SK-N-MC (cell line): ENCODE measurements at regions not wholly inside any gene's neighbourhood (a gene's known extent, or its start where the extent isn't known, plus 50 kb on each side); places are given as distances from the start of the nearest gene placed in this dataset.

Source experiments
- DNase-seq: peaks from one replicate; pipeline ENCODE4 v3.0.0-alpha.2; 2011; ENCODE audit warnings: low read depth, low spot score
- H3K27ac ChIP-seq: fragments of 200-600 bp; sonication (generic); 2 replicates; pipeline ENCODE4 v1.5.1; 2016; ENCODE audit warnings: mixed run types
- H3K36me3 ChIP-seq: fragments of 200-600 bp; sonication (generic); 2 replicates; pipeline ENCODE4 v1.6.1; 2017; ENCODE audit warnings: antibody characterized with exemption, low read length, mixed read lengths; ENCODE audit not compliant: insufficient read depth
- H3K4me3 ChIP-seq: fragments of 200-600 bp; sonication (generic); 2 replicates; pipeline ENCODE4 v1.5.1; 2016
- H3K9ac ChIP-seq: fragments of 200-600 bp; sonication (generic); 2 replicates; pipeline ENCODE4 v1.8.0; 2017; ENCODE audit warnings: mixed run types, mixed read lengths; ENCODE audit not compliant: insufficient read length
- H3K9me3 ChIP-seq: fragments of 200-600 bp; sonication (generic); 2 replicates; pipeline ENCODE4 v1.6.1; 2017; ENCODE audit warnings: low read depth, mild to moderate bottlenecking, antibody characterized with exemption, low read length, moderate library complexity, mixed read lengths
- EZH2 ChIP-seq: fragments of 200-600 bp; sonication (generic); IDR thresholded peaks from one replicate; pipeline ENCODE4 v1.6.1; 2017; ENCODE audit warnings: antibody characterized with exemption
- FOXP2 ChIP-seq: optimal IDR thresholded peaks from 2 replicates; pipeline ENCODE3; 2011; ENCODE audit warnings: mild to moderate bottlenecking, moderate library complexity; ENCODE audit not compliant: insufficient read depth; ENCODE audit errors: extremely low read length, control extremely low read depth
- POLR2AphosphoS5 ChIP-seq: IDR thresholded peaks from 2 replicates; pipeline ENCODE4 v1.6.1; 2012; ENCODE audit warnings: mild to moderate bottlenecking, low read depth, low read length, borderline replicate concordance

GRCh38 chr22:22142661-22143060 lies 101.9 kb upstream of the VPREB1 start:
- Histone ChIP-seq H3K9me3 (no peaks in the 10 kb centered on the region), H3K27ac (no peak overlapping the region), H3K9ac (no peak overlapping the region), H3K36me3 (no peaks in the 10 kb centered on the region), H3K4me3 (no peak overlapping the region)
- DNase-seq, result no peak
- TF ChIP-seq POLR2AphosphoS5 (no peak), EZH2 (no peak), FOXP2 (no peak)

DNA sequence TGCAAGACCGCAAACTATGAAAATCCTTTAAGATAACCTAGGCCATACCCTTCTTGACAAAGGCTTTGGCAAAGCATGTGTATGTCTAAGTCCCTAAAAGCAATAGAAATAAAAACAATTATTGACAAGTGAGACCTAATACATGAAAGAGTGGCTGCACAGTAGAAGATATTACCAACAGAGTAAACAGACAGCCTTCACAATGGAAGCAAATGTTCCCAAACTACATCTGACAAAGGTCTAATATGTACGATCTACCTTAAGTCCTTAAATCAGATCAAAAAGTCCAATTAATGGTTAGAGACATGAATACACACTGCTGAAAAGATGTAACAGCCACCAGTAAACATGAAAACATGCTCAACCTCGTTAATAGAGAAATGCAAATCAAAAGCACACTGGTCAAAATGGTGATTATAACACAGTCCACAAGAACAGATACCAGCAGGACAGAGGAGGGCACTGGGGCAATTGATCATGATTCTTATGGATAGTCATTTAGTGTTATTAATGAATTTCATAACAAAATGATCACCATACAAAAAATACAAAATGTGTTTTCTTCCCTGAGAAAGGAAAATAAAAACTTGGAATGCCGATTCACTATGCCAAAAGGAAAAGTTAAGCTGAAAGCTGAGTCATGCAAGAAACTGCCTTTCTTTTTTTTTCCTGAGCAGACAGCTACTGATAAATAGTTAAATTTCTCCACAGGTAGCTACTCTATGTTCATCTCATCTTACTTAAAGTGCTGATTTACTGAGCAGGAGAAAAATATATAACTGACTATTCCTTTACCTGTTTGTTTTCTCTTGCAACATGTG lies 102.6 kb upstream of the VPREB1 start:
- TF ChIP-seq FOXP2, result no peak
- TF ChIP-seq EZH2, result no peak
- no peak for TF ChIP-seq POLR2AphosphoS5
- no peak overlapping the region for H3K9ac ChIP-seq
- no peaks in the 10 kb centered on the region for H3K9me3 ChIP-seq
- H3K27ac ChIP-seq, result no peak overlapping the region
- no peak for DNase-seq
- H3K4me3 ChIP-seq, result no peak overlapping the region
- H3K36me3 ChIP-seq, result no peaks in the 10 kb centered on the region

DNA sequence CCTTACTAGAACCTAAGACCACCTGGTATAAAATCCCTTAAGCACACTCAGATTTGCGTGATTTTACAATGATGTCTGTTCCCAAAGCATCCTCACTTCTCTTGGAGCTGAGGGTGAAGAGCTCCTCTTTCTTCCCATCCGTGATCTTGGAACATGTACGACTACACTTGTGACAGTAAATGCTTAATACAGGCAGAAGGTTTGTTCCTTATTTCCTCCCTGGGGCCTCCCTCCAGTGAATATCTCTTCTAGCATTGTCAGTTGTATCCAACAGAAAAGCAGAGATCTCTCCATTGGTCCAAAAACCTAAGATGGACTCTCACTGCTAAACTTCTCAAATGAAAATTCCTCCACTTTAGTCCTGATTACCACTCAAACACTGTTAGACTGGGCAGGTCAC lies 103.6 kb upstream of the VPREB1 start:
- no peak overlapping the region for H3K4me3 ChIP-seq
- TF ChIP-seq FOXP2 (no peak), POLR2AphosphoS5 (no peak), EZH2 (no peak)
- no peaks in the 10 kb centered on the region for H3K36me3 ChIP-seq
- DNase-seq, result no peak
- H3K27ac ChIP-seq, result no peak overlapping the region
- no peak overlapping the region for H3K9ac ChIP-seq
- no peaks in the 10 kb centered on the region for H3K9me3 ChIP-seq

- no peak for TF ChIP-seq EZH2
- TF ChIP-seq POLR2AphosphoS5, result no peak
- no peak for TF ChIP-seq FOXP2
- Histone ChIP-seq H3K27ac (no peak overlapping the region), H3K4me3 (no peak overlapping the region), H3K36me3 (no peaks in the 10 kb centered on the region), H3K9ac (no peak overlapping the region), H3K9me3 (no peaks in the 10 kb centered on the region)
- no peak for DNase-seq
Measured at GRCh38 chr22:22139364-22139763, 105.2 kb upstream of the VPREB1 start.

GRCh38 chr22:22138915-22139314 lies 105.7 kb upstream of the VPREB1 start:
- no peak overlapping the region for H3K9ac ChIP-seq
- no peaks in the 10 kb centered on the region for H3K9me3 ChIP-seq
- TF ChIP-seq EZH2 (no peak), POLR2AphosphoS5 (no peak), FOXP2 (no peak)
- H3K4me3 ChIP-seq, result no peak overlapping the region
- DNase-seq, result no peak
- H3K27ac ChIP-seq, result no peak overlapping the region
- no peaks in the 10 kb centered on the region for H3K36me3 ChIP-seq

- no peak overlapping the region for H3K4me3 ChIP-seq
- no peaks in the 10 kb centered on the region for H3K9me3 ChIP-seq
- H3K27ac ChIP-seq, result no peak overlapping the region
- no peak for DNase-seq
- TF ChIP-seq EZH2 (no peak), POLR2AphosphoS5 (no peak), FOXP2 (no peak)
- H3K9ac ChIP-seq, result no peak overlapping the region
- no peaks in the 10 kb centered on the region for H3K36me3 ChIP-seq
Measured at GRCh38 chr22:22137891-22138290, 106.7 kb upstream of the VPREB1 start.

- DNase-seq, result no peak
- H3K4me3 ChIP-seq, result no peak overlapping the region
- H3K9ac ChIP-seq, result no peak overlapping the region
- H3K36me3 ChIP-seq, result no peaks in the 10 kb centered on the region
- H3K9me3 ChIP-seq, result no peaks in the 10 kb centered on the region
- no peak overlapping the region for H3K27ac ChIP-seq
- TF ChIP-seq FOXP2, result no peak
Measured at GRCh38 chr22:22133910-22134309, 110.7 kb upstream of the VPREB1 start.

GRCh38 chr22:22130953-22131608 lies 113.5 kb upstream of the VPREB1 start:
- Histone ChIP-seq H3K27ac (no peak overlapping the region), H3K9ac (no peak overlapping the region), H3K9me3 (no peaks in the 10 kb centered on the region), H3K4me3 (no peak overlapping the region), H3K36me3 (no peaks in the 10 kb centered on the region)
- no peak for DNase-seq
- TF ChIP-seq EZH2 (no peak), FOXP2 (no peak), POLR2AphosphoS5 (no peak)
